Calu3 (cell line): ENCODE measurements at regions not wholly inside any gene's neighbourhood (a gene's known extent, or its start where the extent isn't known, plus 50 kb on each side); places are given as distances from the start of the nearest gene placed in this dataset.

Source experiments
- BruUV-seq: library from RNA; stranded (reverse); fragments of 400-500 nt; replicated peaks from 2 replicates; lab custom pipeline; 2021; lab: Mats Ljungman, UMichigan
- CTCF ChIA-PET: fragments of 300-600 bp; sonication (Branson Sonifier 250); formaldehyde crosslinking; loops from one replicate; lab custom pipeline; 2022; ENCODE audit warnings: antibody characterized with exemption; lab: Charles Lee
- DNase-seq: peaks from one replicate; pipeline ENCODE4 v3.0.0; 2022
- H3K27ac Mint-ChIP-seq: one replicate; pipeline ENCODE4 v1.8.0; 2022; ENCODE audit warnings: mixed read lengths; ENCODE audit not compliant: unreplicated experiment
- H3K27me3 Mint-ChIP-seq: one replicate; pipeline ENCODE4 v1.8.0; 2022; ENCODE audit warnings: mixed read lengths; ENCODE audit not compliant: unreplicated experiment
- H3K36me3 Mint-ChIP-seq: one replicate; pipeline ENCODE4 v1.8.0; 2022; ENCODE audit warnings: mild to moderate bottlenecking, moderate library complexity, mixed read lengths; ENCODE audit not compliant: insufficient read depth, unreplicated experiment
- H3K4me1 Mint-ChIP-seq: one replicate; pipeline ENCODE4 v1.8.0; 2022; ENCODE audit warnings: mild to moderate bottlenecking, low read depth, mixed read lengths; ENCODE audit not compliant: unreplicated experiment
- H3K4me3 Mint-ChIP-seq: one replicate; pipeline ENCODE4 v1.8.0; 2022; ENCODE audit warnings: mild to moderate bottlenecking, low read depth, moderate library complexity, mixed read lengths; ENCODE audit not compliant: unreplicated experiment
- H3K9me3 Mint-ChIP-seq: one replicate; pipeline ENCODE4 v1.8.0; 2022; ENCODE audit warnings: low read depth, mixed read lengths; ENCODE audit not compliant: unreplicated experiment
- CTCF ChIP-seq: fragments of 200-600 bp; IDR thresholded peaks from one replicate; pipeline ENCODE4 v1.8.0; 2022; ENCODE audit warnings: antibody characterized with exemption; ENCODE audit not compliant: unreplicated experiment
- intact Hi-C: fragments of 100-400 bp; cut with micrococcal nuclease; formaldehyde crosslinking; loops from one replicate; pipeline ENCODE4 v1.10.0; 2022; ENCODE audit not compliant: unreplicated experiment

DNA sequence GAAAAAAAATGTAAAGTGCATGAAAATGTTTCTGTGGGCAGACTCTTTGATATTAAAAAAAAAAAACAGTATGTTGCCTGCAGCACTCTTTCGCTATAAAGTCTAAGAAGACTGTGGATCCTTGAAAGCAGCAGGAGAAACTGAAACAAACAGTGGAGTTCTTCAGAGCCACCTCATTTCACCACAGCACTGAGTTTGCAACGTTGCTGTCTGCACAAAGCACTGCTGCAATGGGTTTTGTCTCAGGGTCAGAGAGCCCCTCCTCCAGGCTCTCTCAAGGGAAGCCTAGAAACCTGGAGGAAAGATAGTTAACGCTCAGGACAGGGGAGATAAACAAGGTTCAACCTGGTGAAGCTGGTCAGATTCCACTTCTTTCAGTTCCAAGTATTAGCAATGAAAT lies 248.7 kb downstream of the EFNB2 start:
- H3K27me3 Mint-ChIP-seq = no peaks in the 10 kb centered on the region
- DNase-seq = no peak
- no peak for TF ChIP-seq CTCF
- intact Hi-C loops = no loop called here
- no peaks in the 10 kb centered on the region for H3K36me3 Mint-ChIP-seq
- CTCF ChIA-PET = no interaction called here
- no peak overlapping the region for H3K27ac Mint-ChIP-seq
- no TSS peak for BruUV-seq
- no peaks in the 10 kb centered on the region for H3K9me3 Mint-ChIP-seq
- no peak overlapping the region for H3K4me3 Mint-ChIP-seq
- H3K4me1 Mint-ChIP-seq = peaks cover 22% of the 10 kb centered on the region

GRCh38 chr13:106284358-106284757 lies 251.1 kb downstream of the EFNB2 start:
- no peaks in the 10 kb centered on the region for H3K27me3 Mint-ChIP-seq
- no peaks in the 10 kb centered on the region for H3K36me3 Mint-ChIP-seq
- no peak for TF ChIP-seq CTCF
- intact Hi-C loops = no loop called here
- BruUV-seq = no TSS peak
- DNase-seq = no peak
- H3K9me3 Mint-ChIP-seq = no peaks in the 10 kb centered on the region
- peaks cover 8% of the 10 kb centered on the region for H3K4me1 Mint-ChIP-seq
- H3K27ac Mint-ChIP-seq = no peak overlapping the region
- CTCF ChIA-PET = no interaction called here
- H3K4me3 Mint-ChIP-seq = no peak overlapping the region

GRCh38 chr13:106281426-106281825 lies 254.0 kb downstream of the EFNB2 start:
- Mint-ChIP-seq H3K4me1 (peaks cover 4% of the 10 kb centered on the region), H3K9me3 (no peaks in the 10 kb centered on the region), H3K27ac (no peak overlapping the region), H3K27me3 (no peaks in the 10 kb centered on the region), H3K4me3 (no peak overlapping the region), H3K36me3 (no peaks in the 10 kb centered on the region)
- TF ChIP-seq CTCF = no peak
- CTCF ChIA-PET = no interaction called here
- intact Hi-C loops = no loop called here
- DNase-seq = no peak
- BruUV-seq = no TSS peak

DNA sequence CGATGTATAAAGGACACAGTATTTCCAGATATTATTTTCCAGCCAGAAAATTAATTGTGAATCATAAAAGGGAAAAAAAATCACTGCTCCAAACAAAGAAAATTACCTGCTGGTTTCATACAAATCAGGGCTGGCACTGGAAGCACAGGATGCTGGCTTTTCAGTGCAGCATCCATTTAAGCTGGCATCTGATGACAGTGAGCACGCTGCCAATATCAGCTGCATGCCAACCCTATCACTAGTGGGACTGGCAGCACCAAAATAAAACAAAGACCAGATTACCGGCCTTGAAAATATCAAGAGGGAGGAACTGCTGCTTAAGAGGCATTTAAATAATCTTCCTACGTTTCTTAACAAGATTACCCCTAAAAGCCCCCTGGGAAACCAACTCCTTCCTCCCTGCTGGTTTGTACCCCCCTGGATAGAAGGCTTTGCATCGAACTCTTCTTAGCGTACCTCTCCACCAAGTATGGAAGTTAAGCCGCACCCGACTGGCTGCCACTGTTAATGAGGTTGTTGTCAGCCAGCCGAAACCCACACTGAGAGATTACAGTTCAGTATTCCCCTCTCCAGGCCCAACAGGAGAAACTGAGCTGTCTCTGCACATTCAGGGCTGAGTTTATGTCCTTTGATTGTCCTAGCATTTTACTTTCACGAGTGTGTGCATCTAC lies 257.8 kb downstream of the EFNB2 start:
- CTCF ChIA-PET = no interaction called here
- Mint-ChIP-seq H3K36me3 (no peaks in the 10 kb centered on the region), H3K9me3 (no peaks in the 10 kb centered on the region), H3K4me3 (no peak overlapping the region), H3K4me1 (no peaks in the 10 kb centered on the region), H3K27me3 (no peaks in the 10 kb centered on the region), H3K27ac (no peak overlapping the region)
- no peak for TF ChIP-seq CTCF
- intact Hi-C loops = no loop called here
- DNase-seq = no peak
- BruUV-seq = no TSS peak
